ENCODE measurements at regions not wholly inside any gene's neighbourhood (a gene's known extent, or its start where the extent isn't known, plus 50 kb on each side); places are given as distances from the start of the nearest gene placed in this dataset.
A peak's percentile ranks its signal among the peaks of the same experiment; 100 is the strongest.

GRCh38 chr3:86254480-86254879, 736.5 kb downstream of the VGLL3 start:
- H3K9me3 ChIP-seq, result no peaks in the 10 kb centered on the region
- no peak for ATAC-seq
- no peak overlapping the region for H3K27ac ChIP-seq
- CTCF ChIA-PET, result no interaction called here
- POLR2A ChIA-PET, result no interaction called here
- H3K4me1 ChIP-seq, result no peaks in the 10 kb centered on the region
- no peak overlapping the region for H3K4me3 ChIP-seq
- DNase-seq (ENCODE audit: low read depth in 1 of 2, low spot score in 1 of 2), result no peak
- H3K4me2 ChIP-seq, result no peak overlapping the region
- TF ChIP-seq CBX8 (IDR thresholded peaks at IDR 0.05), result no peak
- TF ChIP-seq EHF (CRISPR knock-in tag; IDR thresholded peaks at IDR 0.05), result no peak
- no peak for TF ChIP-seq HDAC2 (IDR thresholded peaks at IDR 0.05)
- TF ChIP-seq ESRRA (IDR thresholded peaks at IDR 0.05; ENCODE audit: borderline replicate concordance, low read length), result no peak
- no peak for TF ChIP-seq HES2 (IDR thresholded peaks at IDR 0.05)
- TF ChIP-seq USF2 (IDR thresholded peaks at IDR 0.05), result no peak
- TF ChIP-seq RCOR1 (IDR thresholded peaks at IDR 0.05; ENCODE audit: low read depth, low read length), result no peak
- no peak for TF ChIP-seq HOXB5 (CRISPR knock-in tag; IDR thresholded peaks at IDR 0.05)
- FAIRE-seq, result no peak
- WGBS (ENCODE audit: missing lambda C conversion rate), result 54% methylated on average over 6 of the region's 6 CpGs

- ATAC-seq (no peak), DNase-seq (ENCODE audit: low read depth in 1 of 2, low spot score in 1 of 2) (no peak), FAIRE-seq (no peak)
- no peak for TF ChIP-seq JUN (IDR thresholded peaks at IDR 0.05)
- no peak for TF ChIP-seq HEYL (CRISPR knock-in tag; IDR thresholded peaks at IDR 0.05)
- TF ChIP-seq RCOR1 (IDR thresholded peaks at IDR 0.05; ENCODE audit: low read depth, low read length), result no peak
- no peak for TF ChIP-seq MAZ (IDR thresholded peaks at IDR 0.05; ENCODE audit: borderline replicate concordance, low read depth, low read length)
- TF ChIP-seq RFX5 (IDR thresholded peaks at IDR 0.05), result no peak
- TF ChIP-seq ESRRA (IDR thresholded peaks at IDR 0.05; ENCODE audit: borderline replicate concordance, low read length), result no peak
- TF ChIP-seq BCL3 (IDR thresholded peaks at IDR 0.05), result no peak
- TF ChIP-seq HDAC2 (IDR thresholded peaks at IDR 0.05), result no peak
- TF ChIP-seq ZNF302 (CRISPR knock-in tag; IDR thresholded peaks at IDR 0.05), result no peak
- no peak for TF ChIP-seq CBX2 (IDR thresholded peaks at IDR 0.05; ENCODE audit: borderline replicate concordance, low read depth)
- no peak for TF ChIP-seq RARB (CRISPR knock-in tag; IDR thresholded peaks at IDR 0.05)
- no peak for TF ChIP-seq NFE2L2 (conservative IDR thresholded peaks at IDR 0.05; ENCODE audit: low read length)
- no peak for TF ChIP-seq FOSB (CRISPR knock-in tag; IDR thresholded peaks at IDR 0.05)
- no peak for TF ChIP-seq HMGXB4 (CRISPR knock-in tag; IDR thresholded peaks at IDR 0.05; ENCODE audit: borderline replicate concordance)
- H3K4me3 ChIP-seq, result no peak overlapping the region
- no peaks in the 10 kb centered on the region for H3K4me1 ChIP-seq
- ChIA-PET POLR2A (no interaction called here), CTCF (no interaction called here)
- 17% methylated on average over 1 of the region's 1 CpG for WGBS (ENCODE audit: missing lambda C conversion rate)
- H3K27ac ChIP-seq, result no peak overlapping the region
- no peak overlapping the region for H3K4me2 ChIP-seq
- no peaks in the 10 kb centered on the region for H3K9me3 ChIP-seq
These were observed 739.2 kb downstream of the VGLL3 start for GRCh38 chr3:86251781-86252180.

GRCh38 chr3:86249833-86250232, 741.1 kb downstream of the VGLL3 start:
- no peak overlapping the region for H3K27ac ChIP-seq
- no peak for FAIRE-seq
- H3K4me1 ChIP-seq, result no peaks in the 10 kb centered on the region
- no peaks in the 10 kb centered on the region for H3K9me3 ChIP-seq
- WGBS (ENCODE audit: missing lambda C conversion rate), result 32% methylated on average over 1 of the region's 1 CpG
- H3K4me3 ChIP-seq, result no peak overlapping the region
- ChIA-PET POLR2A (no interaction called here), CTCF (no interaction called here)
- DNase-seq (ENCODE audit: low read depth in 1 of 2, low spot score in 1 of 2), result no peak
- no peak overlapping the region for H3K4me2 ChIP-seq
- peak; percentile 39; the same call in 1 of the 2 replicates for TF ChIP-seq NFE2L2 (conservative IDR thresholded peaks at IDR 0.05; ENCODE audit: low read length)
- TF ChIP-seq FOSL2 (IDR thresholded peaks at IDR 0.05), result no peak
- peak; percentile 68 for TF ChIP-seq FOSL2 (CRISPR knock-in tag; IDR thresholded peaks at IDR 0.05)
- peak; percentile 13 for TF ChIP-seq MAFK (IDR thresholded peaks at IDR 0.05; ENCODE audit: partially characterized antibody)
- no peak for TF ChIP-seq ESRRA (IDR thresholded peaks at IDR 0.05; ENCODE audit: borderline replicate concordance, low read length)
- no peak for ATAC-seq

All from A549 (cell line).